Kidney glomerular epithelial cell (primary cell): ENCODE measurements at regions not wholly inside any gene's neighbourhood (a gene's known extent, or its start where the extent isn't known, plus 50 kb on each side); places are given as distances from the start of the nearest gene placed in this dataset.

Experiments
- DNase-seq: peaks from one replicate; lab custom pipeline; 2025; lab: John Stamatoyannopoulos, UW

DNA sequence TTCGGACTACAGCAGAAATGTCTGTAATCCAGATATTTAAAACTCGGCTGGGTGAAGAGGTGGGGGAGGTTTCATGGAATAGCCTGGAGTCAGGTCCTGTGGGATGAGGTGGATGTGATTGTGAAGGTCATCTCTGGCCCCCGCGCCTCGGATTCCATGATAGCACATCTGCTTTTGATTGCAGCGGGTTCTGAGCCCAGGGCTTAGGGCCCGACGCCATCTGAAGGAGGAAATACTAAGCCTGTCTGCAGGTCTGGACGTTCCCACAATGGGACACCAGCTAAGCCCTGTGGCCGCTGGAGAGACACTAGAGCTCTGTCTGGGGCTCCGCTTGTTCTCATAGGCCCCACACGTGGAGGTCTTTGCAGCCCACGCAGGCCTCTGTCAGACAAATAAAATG is 328.7 kb downstream of the CXCL12 start:
- no peak for DNase-seq

DNA sequence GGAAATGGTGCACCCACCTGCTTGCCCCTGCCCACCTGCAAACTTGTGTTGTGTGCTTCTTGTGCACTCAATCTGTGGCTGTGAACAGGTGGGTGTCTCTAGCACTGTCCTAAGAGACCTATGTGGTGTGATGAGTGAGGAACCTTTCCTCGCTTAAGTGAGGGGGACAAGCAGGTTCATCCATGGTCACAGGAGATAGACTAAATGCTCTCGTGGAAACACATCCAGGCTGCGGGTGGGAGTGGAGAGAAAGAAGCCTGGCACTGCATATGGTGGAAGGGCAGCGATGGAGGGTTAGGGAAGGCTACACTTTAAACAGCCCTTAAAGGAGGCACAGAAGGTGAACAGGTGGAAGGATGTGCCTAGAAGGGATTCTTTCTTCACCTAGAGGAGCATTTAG is 330.9 kb downstream of the CXCL12 start:
- no peak for DNase-seq

DNA sequence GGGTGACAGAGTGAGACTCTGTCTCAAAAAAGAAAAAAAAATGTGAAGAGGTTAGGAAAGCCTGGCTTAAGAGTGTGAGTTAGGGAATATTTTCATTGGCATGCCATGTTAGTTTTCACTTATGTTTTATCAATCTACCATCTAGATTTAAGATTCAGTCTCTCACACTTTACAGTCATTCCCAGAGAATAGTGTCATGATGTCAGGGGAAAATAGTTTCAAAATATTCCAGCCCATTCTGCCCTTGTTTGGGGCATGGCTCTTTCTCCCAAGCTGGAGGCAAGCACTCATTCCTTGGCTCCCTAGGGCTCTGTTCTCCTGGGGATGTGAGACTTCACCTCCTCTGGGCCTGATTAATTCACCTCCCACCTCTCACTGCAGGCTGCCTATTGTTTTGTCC is 331.5 kb downstream of the CXCL12 start:
- no peak for DNase-seq

DNA sequence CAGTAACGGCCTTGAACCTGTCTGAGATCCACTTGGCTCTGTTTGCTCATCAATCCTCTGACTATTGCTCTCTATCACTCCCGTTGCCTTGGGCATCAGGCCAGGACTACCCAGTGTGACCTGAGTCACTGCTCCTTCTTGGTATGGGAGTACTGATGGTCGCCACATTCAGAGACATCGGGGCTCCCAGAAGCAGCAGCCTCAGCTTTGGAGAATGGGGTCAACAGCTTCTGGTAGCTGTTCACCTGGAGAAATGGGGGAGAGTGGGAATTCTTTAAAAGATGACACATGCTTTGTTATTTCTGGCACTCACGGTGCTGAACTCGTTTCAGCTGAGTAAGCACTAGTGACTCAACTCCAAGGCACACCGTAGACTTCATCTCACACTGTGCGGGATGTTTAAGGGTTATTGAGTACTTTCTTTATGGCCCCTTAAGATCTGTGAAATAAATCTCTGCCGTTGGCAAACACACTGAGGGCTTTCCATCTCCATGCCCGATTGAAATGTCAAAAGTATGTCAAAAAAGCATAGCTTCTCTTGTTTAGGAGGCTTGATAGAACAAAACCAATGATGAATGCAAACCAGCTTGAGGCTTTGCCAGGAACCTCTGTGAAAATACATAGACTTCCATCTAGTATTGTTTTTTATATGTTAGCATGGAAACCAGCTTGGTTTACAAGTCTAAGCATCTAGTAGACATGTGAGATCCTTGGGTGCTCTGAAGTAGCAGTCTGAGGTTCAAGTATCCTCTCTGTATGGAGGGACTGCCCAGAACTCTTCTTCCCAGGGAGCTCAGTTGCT is 333.1 kb downstream of the CXCL12 start:
- DNase-seq = peak; percentile 89

DNA sequence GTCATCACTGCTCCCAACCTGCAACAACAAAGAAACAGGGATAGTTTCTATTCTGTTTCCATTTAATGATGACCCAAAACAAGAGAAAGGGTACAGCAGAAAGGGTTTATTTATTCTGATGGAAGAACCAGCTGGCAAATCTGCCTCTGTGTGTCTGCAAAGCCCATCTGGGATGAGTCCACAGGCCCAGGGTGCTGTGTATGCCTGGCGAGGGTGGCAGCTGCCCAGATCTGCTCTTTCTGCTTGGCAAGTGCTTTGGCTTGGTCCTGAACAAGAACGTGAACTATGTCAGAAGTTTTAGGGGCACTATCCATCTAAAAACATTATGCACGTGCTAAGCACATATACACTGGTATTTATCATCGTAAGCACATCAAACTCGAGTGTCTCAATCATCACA is 333.8 kb downstream of the CXCL12 start:
- DNase-seq = no peak

DNA sequence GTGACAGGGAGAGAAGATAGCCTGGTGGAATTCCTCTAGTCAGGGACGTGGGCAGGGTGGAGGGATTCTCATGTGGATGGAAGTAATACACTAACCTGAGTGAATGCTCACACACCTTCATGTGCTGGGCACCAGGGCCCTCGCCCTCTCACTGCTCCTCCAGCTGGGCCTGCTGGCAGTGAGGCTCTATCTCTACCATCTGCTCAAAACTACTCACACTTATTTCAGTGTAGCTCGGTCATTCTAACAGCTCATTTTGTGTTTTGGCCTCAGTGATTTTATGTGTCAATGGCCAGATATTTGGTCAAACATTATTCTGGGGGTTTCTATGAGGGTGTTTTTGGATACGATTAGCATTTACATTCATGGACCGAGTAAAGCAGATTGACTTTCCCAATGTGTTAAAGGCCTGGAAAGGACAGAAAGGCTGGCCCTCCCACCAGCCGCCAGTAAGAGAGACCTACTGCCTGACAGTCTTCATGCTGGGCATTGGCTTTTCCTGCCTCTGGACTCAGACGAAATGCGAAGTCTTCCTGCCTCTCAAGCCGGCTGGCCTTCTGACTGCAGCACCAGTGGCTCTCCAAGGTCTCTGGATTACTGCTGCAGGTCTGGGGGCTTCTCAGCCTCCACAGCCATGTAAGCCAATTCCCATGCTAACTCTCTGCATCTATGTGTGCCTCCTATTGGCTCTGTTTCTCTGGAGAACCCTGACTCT is 335.4 kb downstream of the CXCL12 start:
- no peak for DNase-seq

DNA sequence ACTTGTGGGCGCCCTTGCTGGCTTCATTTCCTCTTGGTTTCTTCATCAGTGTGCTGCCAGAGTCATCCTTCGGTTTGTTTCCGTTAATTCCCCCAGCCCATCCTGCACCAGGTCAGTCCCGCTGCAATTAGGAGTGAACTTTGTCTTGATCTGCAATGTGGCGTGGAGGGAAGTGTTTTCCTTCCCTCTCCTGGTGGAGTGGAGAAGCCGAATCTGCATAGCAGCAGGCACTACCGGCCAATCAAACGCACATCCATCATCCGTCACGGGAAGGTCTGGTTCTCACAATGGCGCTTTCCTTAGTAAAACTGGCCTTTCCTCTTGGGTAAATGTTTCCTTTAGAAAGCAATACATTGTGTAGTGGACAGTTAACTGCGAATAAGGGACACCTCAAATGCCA is 337.5 kb downstream of the CXCL12 start:
- DNase-seq = no peak

DNA sequence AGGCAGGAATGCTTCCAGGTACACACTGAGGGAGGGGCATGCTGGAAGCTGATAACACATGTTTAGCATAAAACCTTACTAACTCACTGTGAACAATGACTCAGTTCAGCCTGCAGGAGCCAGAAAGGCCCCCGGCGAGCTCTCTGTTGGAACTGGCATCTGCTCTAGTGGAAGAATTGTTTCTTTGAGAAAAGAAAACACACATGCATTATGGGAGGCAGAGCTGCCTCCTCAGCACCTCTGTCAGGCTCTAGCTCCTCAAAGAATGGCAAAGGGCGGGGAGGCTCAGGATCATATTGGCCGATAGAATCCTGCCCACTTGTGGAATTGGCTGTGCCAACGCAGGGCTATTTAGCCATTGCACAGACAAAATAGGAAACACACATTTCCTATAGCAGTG is 338.3 kb downstream of the CXCL12 start:
- DNase-seq = peak; percentile 35

DNA sequence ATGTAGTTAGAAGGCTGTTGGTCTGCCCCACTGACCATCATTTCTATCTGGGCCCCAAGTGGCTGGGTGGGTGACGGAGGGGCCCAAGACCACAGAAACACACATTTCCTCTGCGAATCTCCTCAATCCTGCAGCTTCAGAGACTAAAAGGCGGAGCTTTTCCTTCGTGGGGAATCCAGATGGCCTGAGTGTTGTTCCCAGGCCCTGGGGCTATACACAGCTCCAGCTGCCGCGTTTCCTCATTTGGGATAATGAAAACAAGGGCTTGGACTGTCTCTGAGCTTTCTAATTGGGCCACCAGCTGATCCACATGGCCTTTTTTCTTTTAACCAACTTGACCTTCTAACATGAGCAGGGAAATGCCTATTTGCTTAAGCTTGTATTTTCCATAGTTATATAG is 339.9 kb downstream of the CXCL12 start:
- DNase-seq = no peak

DNA sequence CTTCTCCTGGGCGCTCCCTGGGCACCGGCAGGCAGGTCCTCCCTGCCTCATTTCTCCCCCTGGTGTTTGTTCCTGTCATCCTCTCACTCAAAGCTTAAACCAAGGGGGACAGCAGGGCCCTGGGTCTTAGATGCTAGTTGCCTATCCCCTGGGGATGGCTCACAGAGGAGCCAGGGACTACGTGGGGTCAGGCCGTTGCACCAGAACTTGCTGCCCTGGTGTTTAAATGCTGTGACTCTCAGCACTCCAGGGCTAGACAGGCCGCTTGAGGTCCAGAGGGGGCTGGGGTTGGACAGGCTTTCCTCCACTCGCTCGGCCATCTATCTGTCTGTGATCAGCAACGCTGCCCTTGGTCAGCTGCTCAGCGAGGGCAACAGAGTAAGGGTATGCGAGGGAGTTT is 340.3 kb downstream of the CXCL12 start:
- DNase-seq = no peak

DNA sequence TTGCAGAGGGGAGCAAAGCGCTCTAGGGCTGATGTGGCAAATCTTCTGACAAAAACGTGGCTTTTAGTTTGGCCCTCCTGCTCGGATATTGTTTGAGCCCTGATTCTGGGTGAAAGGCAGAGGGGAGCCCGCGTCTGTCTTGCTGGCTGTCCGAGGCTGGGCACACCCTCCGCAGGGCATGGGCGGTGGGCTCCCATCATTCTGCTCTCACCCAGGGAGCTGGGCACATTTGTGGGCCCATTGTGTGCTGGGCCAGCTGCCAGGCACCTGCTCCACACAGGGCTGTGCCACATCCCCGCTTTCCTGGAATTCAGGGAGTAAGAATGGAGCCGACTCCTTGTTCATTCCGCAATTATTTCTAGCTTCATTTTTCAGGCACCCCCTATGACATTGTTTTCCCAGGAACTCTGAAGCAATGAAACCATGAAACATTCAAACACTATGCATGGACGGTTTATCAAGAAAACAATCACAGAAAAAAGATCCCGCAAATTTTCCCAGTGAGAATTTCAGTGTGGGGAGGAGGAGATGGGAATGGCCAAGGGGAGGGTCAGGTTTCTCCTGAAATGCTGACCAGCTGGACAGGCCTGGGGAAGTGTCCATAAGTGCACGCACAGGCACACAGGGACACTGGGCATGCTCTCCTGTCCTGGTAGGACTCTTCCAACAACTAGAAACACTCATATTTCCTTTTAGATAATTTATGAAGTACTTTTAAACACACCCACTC is 341.1 kb downstream of the CXCL12 start:
- peak; percentile 79 for DNase-seq

DNA sequence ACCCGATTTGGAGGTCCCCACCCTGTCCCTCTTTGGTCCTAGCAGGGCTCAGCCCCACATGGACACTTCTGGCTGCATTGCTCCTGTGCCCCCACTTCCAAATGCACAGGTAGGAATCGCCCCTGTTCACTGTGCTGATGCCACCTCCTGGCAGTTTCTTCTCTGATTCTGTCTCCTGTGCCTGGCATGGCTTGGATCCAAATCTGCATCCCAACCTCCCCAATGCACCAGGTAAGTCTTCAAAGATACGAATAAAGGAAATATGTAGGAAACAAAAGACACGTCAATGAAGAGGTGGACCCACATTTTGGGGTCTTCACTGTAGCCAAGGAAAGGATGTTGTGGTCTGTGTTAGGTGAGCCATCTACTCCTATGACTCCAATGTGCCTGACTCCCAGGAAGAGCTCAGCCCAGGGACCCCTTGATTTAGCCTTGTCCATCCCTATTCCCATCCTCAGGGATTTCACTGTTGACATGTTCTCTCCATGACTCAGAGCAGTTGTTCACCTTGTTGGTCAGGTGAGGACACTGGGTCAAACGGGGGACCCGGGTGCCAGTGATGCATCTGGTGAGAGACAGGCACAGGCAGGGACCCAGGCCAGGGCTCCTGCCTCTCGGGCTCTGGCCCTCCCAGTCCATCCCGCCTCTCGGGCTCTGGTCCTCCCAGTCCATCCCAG is 341.8 kb downstream of the CXCL12 start:
- no peak for DNase-seq

DNA sequence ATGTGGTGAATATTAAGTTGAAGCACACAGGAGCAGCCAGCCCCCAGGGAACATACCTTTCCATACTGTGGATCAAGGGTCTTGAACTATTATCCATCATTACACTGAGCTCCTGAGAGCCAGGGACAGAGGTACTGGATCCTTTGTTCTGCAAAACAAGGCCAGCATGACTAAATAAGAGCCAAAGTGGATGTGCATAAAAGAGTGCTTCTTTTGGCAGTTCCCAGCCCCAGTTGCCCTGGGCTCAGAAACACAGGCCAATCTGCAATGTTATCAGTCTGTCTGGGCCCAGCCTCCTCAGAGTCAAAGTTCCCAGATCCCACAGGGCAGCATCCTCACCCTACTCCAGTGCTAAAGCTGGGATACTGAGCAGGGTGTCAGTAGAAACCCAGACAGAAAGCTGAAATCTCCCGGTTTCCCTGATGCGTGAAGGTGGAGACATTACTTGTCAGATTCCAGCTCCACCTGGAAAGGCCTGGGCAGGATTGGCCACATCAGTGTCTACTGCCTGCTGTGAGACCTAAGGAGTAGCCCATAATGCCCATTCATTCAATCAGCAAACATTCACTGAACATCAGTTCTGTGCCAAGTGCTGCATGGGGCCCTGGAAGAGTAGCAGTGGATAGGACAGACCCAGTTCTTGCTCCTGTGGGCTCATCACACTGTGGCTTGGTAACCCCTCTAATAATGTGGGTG is 342.7 kb downstream of the CXCL12 start:
- DNase-seq = no peak

DNA sequence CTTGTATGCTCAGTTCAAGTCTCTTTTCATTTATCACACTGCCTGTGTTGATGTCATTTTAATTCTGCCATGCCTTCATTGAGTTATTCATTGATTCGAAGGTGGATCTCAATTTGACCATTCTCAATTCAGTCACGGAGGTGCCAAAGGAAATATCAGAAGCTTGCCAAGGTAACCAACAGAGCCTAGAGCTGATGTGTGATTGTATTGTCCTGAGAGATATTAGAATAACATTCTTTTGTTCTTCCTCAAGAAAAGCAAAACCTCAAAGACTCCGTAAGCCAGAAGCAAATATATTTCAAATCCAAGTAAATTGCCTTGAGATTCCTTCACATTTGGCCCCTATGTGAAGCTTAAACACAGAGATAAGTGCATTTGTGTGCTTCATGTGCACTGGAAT is 345.3 kb downstream of the CXCL12 start:
- DNase-seq = peak; percentile 90

DNA sequence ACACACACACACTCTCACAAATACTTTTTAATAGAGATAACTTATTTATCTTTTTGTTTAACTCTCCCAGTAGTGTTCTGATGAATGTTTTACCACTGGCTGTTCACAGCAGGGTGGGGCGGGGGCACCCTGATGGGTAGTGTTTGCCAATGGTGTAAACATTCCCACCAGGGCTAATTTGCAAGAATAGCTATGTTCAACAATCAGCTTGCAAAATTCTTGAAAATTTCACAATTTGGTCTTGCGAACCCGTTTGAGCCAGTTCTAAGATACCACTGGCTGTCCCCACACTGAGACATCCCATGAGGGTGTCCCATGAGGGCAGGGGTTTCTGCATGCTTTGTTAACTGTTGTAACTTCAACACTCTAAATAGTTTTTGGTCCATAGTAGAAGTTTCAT is 348.5 kb downstream of the CXCL12 start:
- DNase-seq = no peak

DNA sequence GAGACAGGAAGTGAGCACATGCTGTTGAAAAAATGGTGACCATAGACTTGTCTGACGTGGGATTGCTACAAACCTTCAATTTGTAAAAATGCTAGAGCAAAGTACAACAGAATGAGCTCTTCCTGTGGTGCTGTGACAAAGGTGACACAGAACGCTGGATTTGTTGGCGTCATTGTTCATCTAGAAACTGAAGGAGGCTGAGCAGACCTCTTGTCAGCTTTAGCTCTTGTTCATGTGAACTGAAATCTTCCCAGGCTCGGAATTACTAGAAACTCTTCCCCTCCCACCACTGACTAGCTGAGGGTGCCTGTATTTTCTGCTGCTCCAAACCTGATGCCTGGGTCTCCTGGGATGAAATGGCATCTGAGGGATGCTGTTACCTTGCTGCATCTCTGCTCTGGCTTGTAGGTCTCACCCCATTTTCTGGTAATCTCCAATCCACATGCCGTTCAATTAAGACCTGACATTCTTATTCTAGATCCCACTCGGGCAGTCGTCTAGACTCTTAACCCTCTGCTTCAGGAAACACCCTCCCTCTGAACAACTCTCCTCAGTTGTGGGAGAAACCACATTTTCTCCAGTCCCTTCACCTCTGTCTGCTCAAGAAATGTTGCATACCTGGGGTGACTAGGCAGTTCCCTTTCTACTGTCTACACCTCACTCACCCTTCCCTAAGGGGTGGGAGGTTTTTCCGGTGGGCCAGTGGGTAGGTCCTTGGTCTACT is 349.3 kb downstream of the CXCL12 start:
- DNase-seq = no peak

DNA sequence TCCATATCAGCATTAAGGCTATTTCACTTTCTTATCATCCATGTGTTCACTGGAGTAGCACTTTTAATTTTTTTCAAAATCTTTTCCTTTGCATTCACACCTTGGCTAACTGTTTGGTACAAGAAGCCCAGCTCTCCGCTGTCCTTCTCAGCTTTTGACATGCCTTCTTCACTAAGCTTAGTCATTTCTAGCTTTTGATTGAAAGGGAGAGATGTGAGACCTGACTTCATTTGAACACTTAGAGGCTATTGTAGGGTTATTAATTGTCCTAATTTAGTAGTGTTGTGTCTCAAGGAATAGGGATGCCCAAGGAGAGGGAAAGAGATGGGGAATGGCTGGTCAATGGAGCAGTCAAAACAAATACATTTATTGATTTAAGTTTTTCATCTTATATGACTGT is 350.0 kb downstream of the CXCL12 start:
- DNase-seq = no peak

DNA sequence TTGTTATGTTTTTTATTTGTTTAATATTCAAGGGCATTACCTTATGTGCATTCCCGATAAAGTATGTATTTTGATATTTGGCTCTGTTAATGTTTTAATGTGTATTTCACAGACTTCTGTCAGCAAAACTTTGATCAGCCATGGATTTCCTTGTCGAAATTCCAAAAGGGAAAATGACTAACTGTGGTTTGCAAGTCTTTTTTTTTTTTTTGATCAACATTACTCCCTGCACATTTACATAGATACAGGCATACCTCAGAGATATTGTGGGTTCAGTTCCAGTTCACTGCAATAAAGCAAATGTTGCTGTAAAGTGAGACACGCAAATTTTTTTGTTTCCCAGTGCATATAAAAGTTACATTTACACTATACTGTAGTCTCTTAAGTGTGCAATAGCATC is 351.9 kb downstream of the CXCL12 start:
- DNase-seq = peak; percentile 66

DNA sequence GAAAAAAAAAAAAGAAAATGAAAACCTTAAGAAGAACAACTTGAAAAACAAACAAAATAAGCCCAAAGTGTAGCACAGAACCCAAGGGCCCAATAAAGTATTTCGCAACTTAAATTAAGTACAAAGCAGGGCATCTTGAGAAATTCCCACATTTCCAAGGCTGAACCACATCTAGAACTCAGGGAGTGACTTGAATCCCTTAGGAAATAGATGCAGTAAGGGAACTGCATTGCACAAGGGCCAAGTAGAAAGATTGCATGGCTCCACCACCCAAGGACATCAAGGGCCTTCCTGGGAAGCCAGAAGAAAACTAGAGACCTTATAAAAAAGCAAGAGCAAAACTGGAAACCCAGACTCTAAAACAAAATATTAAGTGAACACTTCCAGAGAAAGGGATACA is 352.7 kb downstream of the CXCL12 start:
- DNase-seq = no peak

DNA sequence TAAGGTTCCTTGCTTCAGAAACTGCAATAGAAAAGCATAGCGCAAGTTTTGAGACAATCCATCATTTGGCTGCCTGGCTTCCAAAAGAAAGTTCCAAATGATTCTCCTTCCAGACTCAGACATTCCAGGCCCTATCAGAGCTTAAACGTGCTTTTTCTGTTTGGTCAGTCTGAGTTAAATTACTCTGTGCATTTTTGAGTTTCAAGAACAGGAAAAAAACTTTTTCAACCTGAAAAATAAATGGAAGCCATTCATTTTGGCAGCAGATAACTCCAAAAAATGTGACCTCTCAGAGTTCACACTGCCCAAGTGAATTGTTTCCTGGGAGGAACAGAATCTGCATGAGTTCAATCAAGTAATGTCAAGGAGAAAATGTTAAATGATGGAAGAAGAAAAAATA is 354.2 kb downstream of the CXCL12 start:
- DNase-seq = no peak

DNA sequence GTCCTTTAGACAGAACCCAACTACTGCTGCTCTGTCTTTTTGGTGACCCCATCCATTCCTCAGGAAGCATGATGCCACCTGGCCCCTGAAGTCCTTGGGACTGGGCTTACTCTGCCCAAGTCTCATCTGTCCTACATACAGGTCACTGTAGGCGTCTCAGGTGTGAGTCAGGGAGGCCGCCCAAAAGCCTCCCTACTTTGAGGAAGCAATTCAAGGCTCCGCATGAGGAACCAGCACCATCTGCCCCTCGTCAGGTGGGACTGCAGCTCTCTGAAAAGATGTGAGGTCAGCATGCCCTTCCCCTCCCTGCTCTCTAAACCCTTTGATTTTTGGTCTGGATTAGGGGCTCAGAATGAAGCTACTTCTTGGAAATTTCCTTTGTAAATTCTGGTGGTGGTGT is 354.8 kb downstream of the CXCL12 start:
- DNase-seq = no peak
